ENCODE measurements at regions not wholly inside any gene's neighbourhood (a gene's known extent, or its start where the extent isn't known, plus 50 kb on each side); places are given as distances from the start of the nearest gene placed in this dataset.

DNA sequence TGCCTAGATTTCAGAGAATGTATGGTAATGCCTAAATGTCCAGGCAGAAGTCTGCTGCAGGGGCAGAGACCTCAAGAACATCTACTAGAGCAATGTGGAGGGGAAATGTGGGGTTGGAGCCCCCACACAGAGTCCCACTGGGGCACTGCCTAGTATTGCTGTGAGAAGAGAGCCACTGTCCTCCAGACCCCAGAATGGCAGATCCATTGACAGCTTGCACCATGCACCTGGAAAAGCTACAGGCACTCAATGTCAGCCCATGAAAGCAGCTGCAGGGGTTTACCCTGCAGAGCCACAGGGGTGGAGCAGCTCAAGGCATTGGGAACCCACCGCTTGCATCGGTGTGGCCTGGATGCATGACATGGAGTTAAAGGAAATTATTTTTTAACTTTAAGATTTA is 314.1 kb downstream of the CYRIA start:
- TF ChIP-seq CTCF (IDR thresholded peaks at IDR 0.05) (no peak), POLR2A (IDR thresholded peaks at IDR 0.05) (no peak)

Measured in thyroid gland (tissue), 4 donors.